Body of pancreas (tissue), 4 donors: ENCODE measurements at regions not wholly inside any gene's neighbourhood (a gene's known extent, or its start where the extent isn't known, plus 50 kb on each side); places are given as distances from the start of the nearest gene placed in this dataset.

Source experiments
- POLR2A ChIP-seq, 3 donors: fragments of 450-650 bp; IDR thresholded peaks; one replicate each; pipeline ENCODE4 v1.6.1; 2016; ENCODE audit warnings: antibody characterized with exemption in 3 of 3, mild to moderate bottlenecking in 2 of 3
- TF ChIP-seq, protein P1 (sequence below), 7 experiments: fragments of 450-650 bp in 4 of 7; fragments of 200-600 bp in 3 of 7; sonication (generic) in 3 of 7; IDR thresholded peaks; one replicate each; pipeline ENCODE4 v1.5.1; 2016 to 2019; ENCODE audit warnings: antibody characterized with exemption in 7 of 7

DNA sequence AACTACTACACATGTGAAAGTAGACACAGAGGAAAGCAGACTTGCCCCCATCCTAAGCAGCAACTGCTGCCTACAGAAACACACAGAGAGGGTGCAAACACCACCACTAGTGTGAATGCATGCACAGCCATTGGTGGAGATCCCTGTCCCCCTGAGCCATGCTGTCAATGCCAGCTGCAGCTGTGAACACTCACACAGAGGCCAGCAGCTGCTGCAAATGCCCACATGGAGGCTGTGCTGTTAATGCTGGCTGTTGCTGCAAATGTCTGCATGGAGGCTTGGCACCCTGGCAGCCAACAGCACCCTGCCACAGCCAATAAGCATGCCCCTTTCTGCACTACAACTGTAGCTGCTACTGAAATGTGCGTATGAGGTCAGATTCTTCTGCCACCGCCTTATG is 355.0 kb downstream of the LNPK start:
- TF ChIP-seq, protein P1, sequence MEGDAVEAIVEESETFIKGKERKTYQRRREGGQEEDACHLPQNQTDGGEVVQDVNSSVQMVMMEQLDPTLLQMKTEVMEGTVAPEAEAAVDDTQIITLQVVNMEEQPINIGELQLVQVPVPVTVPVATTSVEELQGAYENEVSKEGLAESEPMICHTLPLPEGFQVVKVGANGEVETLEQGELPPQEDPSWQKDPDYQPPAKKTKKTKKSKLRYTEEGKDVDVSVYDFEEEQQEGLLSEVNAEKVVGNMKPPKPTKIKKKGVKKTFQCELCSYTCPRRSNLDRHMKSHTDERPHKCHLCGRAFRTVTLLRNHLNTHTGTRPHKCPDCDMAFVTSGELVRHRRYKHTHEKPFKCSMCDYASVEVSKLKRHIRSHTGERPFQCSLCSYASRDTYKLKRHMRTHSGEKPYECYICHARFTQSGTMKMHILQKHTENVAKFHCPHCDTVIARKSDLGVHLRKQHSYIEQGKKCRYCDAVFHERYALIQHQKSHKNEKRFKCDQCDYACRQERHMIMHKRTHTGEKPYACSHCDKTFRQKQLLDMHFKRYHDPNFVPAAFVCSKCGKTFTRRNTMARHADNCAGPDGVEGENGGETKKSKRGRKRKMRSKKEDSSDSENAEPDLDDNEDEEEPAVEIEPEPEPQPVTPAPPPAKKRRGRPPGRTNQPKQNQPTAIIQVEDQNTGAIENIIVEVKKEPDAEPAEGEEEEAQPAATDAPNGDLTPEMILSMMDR (IDR thresholded peaks at IDR 0.05), result no peak
- TF ChIP-seq POLR2A (IDR thresholded peaks at IDR 0.05), result no peak
